ENCODE measurements at regions not wholly inside any gene's neighbourhood (a gene's known extent, or its start where the extent isn't known, plus 50 kb on each side); places are given as distances from the start of the nearest gene placed in this dataset.

DNA sequence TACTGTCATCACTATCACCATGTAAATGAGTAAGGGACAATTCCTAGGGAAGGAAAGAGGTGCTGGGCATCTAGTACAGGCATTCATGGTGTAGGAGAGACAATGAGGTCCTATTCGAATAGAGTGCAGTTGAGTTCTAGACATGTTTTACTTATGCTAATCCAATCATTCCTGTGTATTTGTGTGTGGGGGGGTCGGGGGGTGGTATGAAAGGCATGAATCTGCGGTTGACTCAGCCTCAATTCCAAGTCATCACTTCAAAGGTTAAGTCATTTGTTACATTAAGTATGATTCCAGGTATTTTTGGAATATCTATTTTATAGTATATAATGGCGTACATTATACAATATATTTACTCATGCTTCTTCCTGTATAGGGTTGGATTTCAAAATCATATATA lies 163.1 kb upstream of the GALNT15 start:
- no peak for TF ChIP-seq POLR2AphosphoS5 (IDR thresholded peaks at IDR 0.05)
- TF ChIP-seq, protein P1, sequence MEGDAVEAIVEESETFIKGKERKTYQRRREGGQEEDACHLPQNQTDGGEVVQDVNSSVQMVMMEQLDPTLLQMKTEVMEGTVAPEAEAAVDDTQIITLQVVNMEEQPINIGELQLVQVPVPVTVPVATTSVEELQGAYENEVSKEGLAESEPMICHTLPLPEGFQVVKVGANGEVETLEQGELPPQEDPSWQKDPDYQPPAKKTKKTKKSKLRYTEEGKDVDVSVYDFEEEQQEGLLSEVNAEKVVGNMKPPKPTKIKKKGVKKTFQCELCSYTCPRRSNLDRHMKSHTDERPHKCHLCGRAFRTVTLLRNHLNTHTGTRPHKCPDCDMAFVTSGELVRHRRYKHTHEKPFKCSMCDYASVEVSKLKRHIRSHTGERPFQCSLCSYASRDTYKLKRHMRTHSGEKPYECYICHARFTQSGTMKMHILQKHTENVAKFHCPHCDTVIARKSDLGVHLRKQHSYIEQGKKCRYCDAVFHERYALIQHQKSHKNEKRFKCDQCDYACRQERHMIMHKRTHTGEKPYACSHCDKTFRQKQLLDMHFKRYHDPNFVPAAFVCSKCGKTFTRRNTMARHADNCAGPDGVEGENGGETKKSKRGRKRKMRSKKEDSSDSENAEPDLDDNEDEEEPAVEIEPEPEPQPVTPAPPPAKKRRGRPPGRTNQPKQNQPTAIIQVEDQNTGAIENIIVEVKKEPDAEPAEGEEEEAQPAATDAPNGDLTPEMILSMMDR (IDR thresholded peaks at IDR 0.05): no peak
